ENCODE measurements at regions not wholly inside any gene's neighbourhood (a gene's known extent, or its start where the extent isn't known, plus 50 kb on each side); places are given as distances from the start of the nearest gene placed in this dataset.

DNA sequence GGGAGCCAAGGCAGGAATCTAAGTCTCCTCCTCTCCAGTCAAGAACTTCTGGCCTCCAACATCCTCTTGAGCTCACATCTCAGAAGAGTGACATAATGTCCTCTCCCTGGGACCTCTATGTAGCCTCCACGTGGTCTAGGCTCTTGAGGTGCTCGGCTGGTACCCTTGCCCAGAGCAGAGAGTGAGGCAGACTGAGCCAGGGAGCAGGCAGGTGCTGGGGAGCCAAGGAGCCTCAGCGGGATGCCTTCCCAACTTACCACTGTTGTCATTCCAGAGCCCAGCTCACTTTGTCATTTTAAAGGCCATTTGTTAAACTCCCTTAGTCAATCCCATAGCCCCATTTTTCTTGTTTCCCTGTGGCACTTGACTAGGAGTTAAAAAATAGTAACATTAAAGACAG, 52.1 kb upstream of the DUSP22 start:
- TF ChIP-seq, protein P1, sequence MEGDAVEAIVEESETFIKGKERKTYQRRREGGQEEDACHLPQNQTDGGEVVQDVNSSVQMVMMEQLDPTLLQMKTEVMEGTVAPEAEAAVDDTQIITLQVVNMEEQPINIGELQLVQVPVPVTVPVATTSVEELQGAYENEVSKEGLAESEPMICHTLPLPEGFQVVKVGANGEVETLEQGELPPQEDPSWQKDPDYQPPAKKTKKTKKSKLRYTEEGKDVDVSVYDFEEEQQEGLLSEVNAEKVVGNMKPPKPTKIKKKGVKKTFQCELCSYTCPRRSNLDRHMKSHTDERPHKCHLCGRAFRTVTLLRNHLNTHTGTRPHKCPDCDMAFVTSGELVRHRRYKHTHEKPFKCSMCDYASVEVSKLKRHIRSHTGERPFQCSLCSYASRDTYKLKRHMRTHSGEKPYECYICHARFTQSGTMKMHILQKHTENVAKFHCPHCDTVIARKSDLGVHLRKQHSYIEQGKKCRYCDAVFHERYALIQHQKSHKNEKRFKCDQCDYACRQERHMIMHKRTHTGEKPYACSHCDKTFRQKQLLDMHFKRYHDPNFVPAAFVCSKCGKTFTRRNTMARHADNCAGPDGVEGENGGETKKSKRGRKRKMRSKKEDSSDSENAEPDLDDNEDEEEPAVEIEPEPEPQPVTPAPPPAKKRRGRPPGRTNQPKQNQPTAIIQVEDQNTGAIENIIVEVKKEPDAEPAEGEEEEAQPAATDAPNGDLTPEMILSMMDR (IDR thresholded peaks at IDR 0.05 in 8 of 11, conservative IDR thresholded peaks at IDR 0.05 in 3 of 11) = no peak
- no peak for TF ChIP-seq POLR2A (IDR thresholded peaks at IDR 0.05)
